ENCODE measurements at regions not wholly inside any gene's neighbourhood (a gene's known extent, or its start where the extent isn't known, plus 50 kb on each side); places are given as distances from the start of the nearest gene placed in this dataset.
"Not testable (repeated sequence)": the region's sequence is repeated elsewhere in the genome, so short reads cannot be mapped to it uniquely, and the experiment has no call there.

- intact Hi-C loops (cut with micrococcal nuclease) = no loop called here
- Mint-ChIP-seq H3K27me3 (peaks cover 2% of the 10 kb centered on the region), H3K4me3 (no peak overlapping the region), H3K36me3 (peaks cover 15% of the 10 kb centered on the region), H3K27ac (no peak overlapping the region), H3K9me3 (peaks cover 26% of the 10 kb centered on the region), H3K4me1 (ENCODE audit: low read depth) (peaks cover 9% of the 10 kb centered on the region)
- POLR2A ChIA-PET = no interaction called here
- no peak for DNase-seq
- CTCF ChIA-PET = no interaction called here
Observed at GRCh38 chr7:106450716-106451115, 165.9 kb upstream of the NAMPT start.

GRCh38 chr7:106448992-106449859 is 164.4 kb upstream of the NAMPT start:
- ChIA-PET CTCF (interaction anchor here (0.8 to 1.8 kb wide), 2 partner anchors 13 to 272 kb away, joined by 3 to 5 read pairs; no protein-coding TSS in a partner anchor), POLR2A (interaction anchor here (1.4 kb wide), 1 partner anchor 118 kb away, joined by 3 read pairs; no protein-coding TSS in a partner anchor)
- Mint-ChIP-seq H3K36me3 (peaks cover 13% of the 10 kb centered on the region), H3K4me1 (ENCODE audit: low read depth) (peaks cover 9% of the 10 kb centered on the region), H3K27ac (no peak overlapping the region), H3K9me3 (peaks cover 26% of the 10 kb centered on the region), H3K27me3 (peaks cover 8% of the 10 kb centered on the region), H3K4me3 (no peak overlapping the region)
- intact Hi-C loops (cut with micrococcal nuclease) = loop anchor here (5.0 kb wide), 1 partner anchor 42 kb away; no protein-coding TSS in a partner anchor
- no peak for DNase-seq

GRCh38 chr7:106448346-106448991 is 163.7 kb upstream of the NAMPT start:
- Mint-ChIP-seq H3K36me3 (peaks cover 13% of the 10 kb centered on the region), H3K27ac (no peak overlapping the region), H3K4me3 (no peak overlapping the region), H3K9me3 (peaks cover 24% of the 10 kb centered on the region), H3K4me1 (ENCODE audit: low read depth) (peaks cover 9% of the 10 kb centered on the region), H3K27me3 (peaks cover 8% of the 10 kb centered on the region)
- ChIA-PET CTCF (interaction anchor here (0.8 to 1.8 kb wide), 2 partner anchors 14 to 271 kb away, joined by 3 to 5 read pairs; no protein-coding TSS in a partner anchor), POLR2A (interaction anchor here (1.4 kb wide), 1 partner anchor 117 kb away, joined by 3 read pairs; no protein-coding TSS in a partner anchor)
- intact Hi-C loops (cut with micrococcal nuclease) = loop anchor here (5.0 kb wide), 1 partner anchor 41 kb away; no protein-coding TSS in a partner anchor
- DNase-seq = no peak

DNA sequence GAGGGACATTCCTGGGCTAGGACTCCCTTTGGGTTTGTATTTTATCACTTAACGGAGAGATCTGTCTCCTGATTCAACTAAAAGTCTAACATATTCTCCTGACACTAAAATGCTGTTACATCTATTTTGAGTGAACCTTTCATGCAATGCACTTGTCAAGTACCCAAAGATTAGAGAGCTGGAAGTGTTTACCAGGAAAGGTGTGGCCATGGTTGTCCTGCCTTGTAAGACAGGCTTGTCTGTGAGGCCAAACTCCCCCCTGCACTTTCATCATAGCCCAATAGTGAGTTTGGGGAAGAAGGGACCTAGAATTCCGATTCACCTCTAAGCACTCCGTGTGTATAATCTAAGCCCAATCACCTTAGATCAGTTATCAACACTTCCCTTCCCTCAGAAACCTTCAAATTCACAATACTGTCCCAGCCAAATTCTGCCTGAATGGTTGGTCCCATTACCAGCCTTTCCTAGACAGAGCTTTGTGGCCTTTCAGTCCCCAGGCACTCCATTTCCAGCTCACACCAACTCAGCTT is 162.6 kb upstream of the NAMPT start:
- no peak for DNase-seq
- intact Hi-C loops (cut with micrococcal nuclease) = loop anchor here (5.0 kb wide), 1 partner anchor 40 kb away; no protein-coding TSS in a partner anchor
- H3K27ac Mint-ChIP-seq = no peak overlapping the region
- peaks cover 16% of the 10 kb centered on the region for H3K9me3 Mint-ChIP-seq
- POLR2A ChIA-PET = interaction anchor here (0.6 kb wide), 1 partner anchor 71 kb away, joined by 3 read pairs; no protein-coding TSS in a partner anchor
- peaks cover 13% of the 10 kb centered on the region for H3K4me1 Mint-ChIP-seq (ENCODE audit: low read depth)
- H3K4me3 Mint-ChIP-seq = no peak overlapping the region
- peaks cover 13% of the 10 kb centered on the region for H3K36me3 Mint-ChIP-seq
- CTCF ChIA-PET = interaction anchor here (0.6 to 1.8 kb wide), 2 partner anchors 15 to 485 kb away, joined by 3 to 5 read pairs; partner anchors contain the start of gene CDHR3
- H3K27me3 Mint-ChIP-seq = peaks cover 11% of the 10 kb centered on the region

DNA sequence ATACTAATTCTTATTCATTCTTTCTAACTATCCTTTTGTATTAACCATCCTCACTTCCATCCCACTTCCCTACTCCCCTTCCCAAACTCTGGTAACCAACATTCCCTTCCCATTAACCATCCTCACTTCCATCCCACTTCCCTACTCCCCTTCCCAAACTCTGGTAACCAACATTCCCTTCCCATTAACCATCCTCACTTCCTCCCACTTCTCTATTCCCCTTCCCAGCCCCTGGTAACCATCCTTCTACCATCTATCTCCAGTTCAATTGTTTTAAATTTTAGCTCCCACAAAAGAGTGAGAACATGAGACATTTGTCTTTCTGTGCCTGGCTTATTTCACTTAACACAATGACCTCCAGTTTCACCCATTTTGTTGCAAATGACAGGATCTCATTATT is 160.6 kb upstream of the NAMPT start:
- H3K4me3 Mint-ChIP-seq, H3K9me3 Mint-ChIP-seq, H3K27ac Mint-ChIP-seq, H3K36me3 Mint-ChIP-seq, DNase-seq, CTCF ChIA-PET, POLR2A ChIA-PET: not testable (repeated sequence)
- intact Hi-C loops (cut with micrococcal nuclease) = loop anchor here (5.0 kb wide), 1 partner anchor 38 kb away; no protein-coding TSS in a partner anchor
- Mint-ChIP-seq H3K27me3 (peaks cover 20% of the 10 kb centered on the region), H3K4me1 (ENCODE audit: low read depth) (peaks cover 16% of the 10 kb centered on the region)

- no peak overlapping the region for H3K4me3 Mint-ChIP-seq
- peaks cover 23% of the 10 kb centered on the region for H3K27me3 Mint-ChIP-seq
- intact Hi-C loops (cut with micrococcal nuclease) = no loop called here
- H3K36me3 Mint-ChIP-seq = no peaks in the 10 kb centered on the region
- H3K4me1 Mint-ChIP-seq (ENCODE audit: low read depth) = peaks cover 10% of the 10 kb centered on the region
- no peak overlapping the region for H3K27ac Mint-ChIP-seq
- no peaks in the 10 kb centered on the region for H3K9me3 Mint-ChIP-seq
- no peak for DNase-seq
- CTCF ChIA-PET = no interaction called here
- POLR2A ChIA-PET = no interaction called here
Observed at GRCh38 chr7:106444068-106444655, 159.4 kb upstream of the NAMPT start.

DNA sequence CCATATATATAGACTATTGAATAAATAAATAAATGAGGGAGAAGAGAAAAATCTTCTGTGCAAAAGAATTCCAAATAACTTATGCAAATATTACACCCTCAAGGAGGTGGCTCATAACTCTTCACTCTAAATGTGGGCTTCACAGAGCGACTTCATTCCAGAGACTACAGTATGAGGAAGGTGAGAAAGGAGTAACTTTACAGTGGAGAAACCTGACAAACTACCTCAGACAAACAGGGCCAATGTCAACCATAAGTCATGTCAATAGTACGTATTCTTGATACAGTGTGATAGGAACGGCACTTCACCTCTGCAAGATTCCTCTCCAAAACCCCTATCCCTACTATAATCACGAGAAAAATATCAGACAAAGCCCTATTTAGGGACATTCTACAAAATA is 158.4 kb upstream of the NAMPT start:
- Mint-ChIP-seq H3K27ac (no peak overlapping the region), H3K4me1 (ENCODE audit: low read depth) (peaks cover 7% of the 10 kb centered on the region), H3K36me3 (no peaks in the 10 kb centered on the region), H3K9me3 (no peaks in the 10 kb centered on the region), H3K27me3 (peaks cover 23% of the 10 kb centered on the region), H3K4me3 (no peak overlapping the region)
- POLR2A ChIA-PET = no interaction called here
- CTCF ChIA-PET = no interaction called here
- intact Hi-C loops (cut with micrococcal nuclease) = no loop called here
- DNase-seq = no peak

DNA sequence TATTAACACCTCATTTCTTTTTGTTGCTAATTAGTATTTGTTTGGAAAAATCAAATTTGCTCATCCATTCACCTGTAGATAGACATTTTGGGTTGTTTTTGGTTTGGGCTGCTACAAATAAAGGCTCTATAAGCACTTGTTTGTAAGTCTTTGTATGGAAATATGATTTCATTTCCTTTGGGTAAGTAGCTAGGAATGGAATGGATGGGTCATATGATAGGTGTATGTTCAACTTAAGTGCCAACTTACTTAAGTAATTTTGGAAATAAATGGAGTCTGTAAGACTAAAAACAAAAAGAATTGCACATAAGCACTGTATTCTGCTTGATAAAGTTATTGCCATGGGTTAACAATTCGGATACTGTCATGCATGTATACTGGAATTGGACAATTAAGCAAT is 157.7 kb upstream of the NAMPT start:
- intact Hi-C loops (cut with micrococcal nuclease) = no loop called here
- Mint-ChIP-seq H3K27ac (no peak overlapping the region), H3K9me3 (peaks cover 4% of the 10 kb centered on the region), H3K4me1 (ENCODE audit: low read depth) (peaks cover 7% of the 10 kb centered on the region), H3K27me3 (peaks cover 25% of the 10 kb centered on the region), H3K36me3 (peaks cover 2% of the 10 kb centered on the region), H3K4me3 (no peak overlapping the region)
- no peak for DNase-seq
- ChIA-PET POLR2A (no interaction called here), CTCF (no interaction called here)

- H3K36me3 Mint-ChIP-seq; POLR2A ChIA-PET; H3K27ac Mint-ChIP-seq; DNase-seq; H3K4me3 Mint-ChIP-seq; CTCF ChIA-PET; H3K4me1 Mint-ChIP-seq (ENCODE audit: low read depth); intact Hi-C loops (cut with micrococcal nuclease): not testable (repeated sequence)
- peaks cover 25% of the 10 kb centered on the region for H3K27me3 Mint-ChIP-seq
- H3K9me3 Mint-ChIP-seq = peaks cover 11% of the 10 kb centered on the region
Observed at GRCh38 chr7:106441343-106441742, 156.6 kb upstream of the NAMPT start.

GRCh38 chr7:106436933-106437332 is 152.2 kb upstream of the NAMPT start:
- DNase-seq; intact Hi-C loops (cut with micrococcal nuclease); POLR2A ChIA-PET; H3K36me3 Mint-ChIP-seq; H3K27ac Mint-ChIP-seq; H3K4me3 Mint-ChIP-seq; CTCF ChIA-PET: not testable (repeated sequence)
- H3K9me3 Mint-ChIP-seq = peaks cover 12% of the 10 kb centered on the region
- peaks cover 20% of the 10 kb centered on the region for H3K27me3 Mint-ChIP-seq
- peaks cover 17% of the 10 kb centered on the region for H3K4me1 Mint-ChIP-seq (ENCODE audit: low read depth)

- intact Hi-C loops (cut with micrococcal nuclease) = loop anchor here (1.0 kb wide), 1 partner anchor 8 kb away; no protein-coding TSS in a partner anchor
- POLR2A ChIA-PET = no interaction called here
- peaks cover 12% of the 10 kb centered on the region for H3K9me3 Mint-ChIP-seq
Observed at GRCh38 chr7:106433377-106433776, 148.6 kb upstream of the NAMPT start.

More at GRCh38 chr7:106433377-106433776, 148.6 kb upstream of the NAMPT start:
- no peak for DNase-seq
- Mint-ChIP-seq H3K36me3 (peaks cover 5% of the 10 kb centered on the region), H3K27me3 (peaks cover 6% of the 10 kb centered on the region), H3K4me3 (no peak overlapping the region), H3K4me1 (ENCODE audit: low read depth) (peaks cover 36% of the 10 kb centered on the region), H3K27ac (no peak overlapping the region)
- CTCF ChIA-PET = interaction anchor here (1.1 kb wide), 1 partner anchor 266 kb away, joined by 3 read pairs; no protein-coding TSS in a partner anchor
